Colonic mucosa (tissue), 4 donors: ENCODE measurements at regions not wholly inside any gene's neighbourhood (a gene's known extent, or its start where the extent isn't known, plus 50 kb on each side); places are given as distances from the start of the nearest gene placed in this dataset.
"Not testable (repeated sequence)": the region's sequence is repeated elsewhere in the genome, so short reads cannot be mapped to it uniquely, and the experiment has no call there.

Source experiments
- DNase-seq: peaks from one replicate; pipeline ENCODE4 v3.0.0-alpha.2; 2020
- H3K27ac ChIP-seq: fragments of 200-600 bp; one replicate; pipeline ENCODE4 v1.8.0; 2021
- H3K27me3 ChIP-seq: fragments of 200-600 bp; one replicate; pipeline ENCODE4 v1.8.0; 2021
- H3K36me3 ChIP-seq: fragments of 200-600 bp; one replicate; pipeline ENCODE4 v1.8.0; 2021
- H3K4me1 ChIP-seq: fragments of 200-600 bp; one replicate; pipeline ENCODE4 v1.8.0; 2021; ENCODE audit warnings: mild to moderate bottlenecking
- H3K4me3 ChIP-seq: fragments of 200-600 bp; one replicate; pipeline ENCODE4 v1.8.0; 2021
- H3K9ac ChIP-seq, 2 donors: one replicate each; pipeline ENCODE4 v1.7.0; 2013; ENCODE audit warnings: control low read depth in 2 of 2, low read depth in 2 of 2, low read length in 2 of 2
- H3K9me3 ChIP-seq: fragments of 200-600 bp; one replicate; pipeline ENCODE4 v1.8.0; 2021
- CTCF ChIP-seq: fragments of 200-600 bp; IDR thresholded peaks from one replicate; pipeline ENCODE4 v1.8.0; 2022; ENCODE audit warnings: antibody characterized with exemption, mild to moderate bottlenecking
- intact Hi-C: fragments of 100-400 bp; cut with DNase I; formaldehyde crosslinking; loops from one replicate; pipeline ENCODE4 v1.14.1; 2022
- donor health status: healthy.
- donor health status: DM: no; HTN: no; CAD: no.
- donor health status: DM: no; HTN: no; CAD: no.

GRCh38 chr5:126017096-126017495 is 406.1 kb upstream of the GRAMD2B start:
- TF ChIP-seq CTCF: no peak
- H3K27me3 ChIP-seq: no peaks in the 10 kb centered on the region
- no peak for DNase-seq

GRCh38 chr5:126020770-126021169 is 402.4 kb upstream of the GRAMD2B start:
- Histone ChIP-seq H3K4me3 (no peak overlapping the region), H3K9me3 (no peaks in the 10 kb centered on the region), H3K36me3 (no peaks in the 10 kb centered on the region), H3K27me3 (no peaks in the 10 kb centered on the region), H3K27ac (no peak overlapping the region), H3K4me1 (no peaks in the 10 kb centered on the region), H3K9ac (no peak overlapping the region)
- no peak for DNase-seq
- TF ChIP-seq CTCF: no peak
- intact Hi-C loops: no loop called here

More at GRCh38 chr5:126017096-126017495, 406.1 kb upstream of the GRAMD2B start:
- H3K4me1 ChIP-seq: no peaks in the 10 kb centered on the region
- H3K9ac ChIP-seq: no peak overlapping the region
- no peaks in the 10 kb centered on the region for H3K36me3 ChIP-seq
- H3K27ac ChIP-seq: no peak overlapping the region
- H3K4me3 ChIP-seq: no peak overlapping the region
- intact Hi-C loops: no loop called here
- H3K9me3 ChIP-seq: no peaks in the 10 kb centered on the region

- H3K4me3 ChIP-seq: no peak overlapping the region
- intact Hi-C loops: no loop called here
- no peaks in the 10 kb centered on the region for H3K27me3 ChIP-seq
- no peaks in the 10 kb centered on the region for H3K9me3 ChIP-seq
- TF ChIP-seq CTCF: no peak
- no peak overlapping the region for H3K9ac ChIP-seq
- no peaks in the 10 kb centered on the region for H3K36me3 ChIP-seq
- no peak for DNase-seq
- H3K27ac ChIP-seq: no peak overlapping the region
- H3K4me1 ChIP-seq: no peaks in the 10 kb centered on the region
Measured at GRCh38 chr5:126023994-126024441, 399.2 kb upstream of the GRAMD2B start.

GRCh38 chr5:126027149-126027548 is 396.1 kb upstream of the GRAMD2B start:
- intact Hi-C loops: no loop called here
- H3K4me1 ChIP-seq: no peaks in the 10 kb centered on the region
- no peak overlapping the region for H3K4me3 ChIP-seq
- H3K27me3 ChIP-seq: no peaks in the 10 kb centered on the region
- no peaks in the 10 kb centered on the region for H3K9me3 ChIP-seq
- no peak for TF ChIP-seq CTCF
- no peak overlapping the region for H3K27ac ChIP-seq
- no peaks in the 10 kb centered on the region for H3K36me3 ChIP-seq
- DNase-seq: no peak
- H3K9ac ChIP-seq: no peak overlapping the region

- Histone ChIP-seq H3K4me3 (no peak overlapping the region), H3K9me3 (no peaks in the 10 kb centered on the region), H3K9ac (no peak overlapping the region), H3K27me3 (no peaks in the 10 kb centered on the region), H3K27ac (no peak overlapping the region), H3K36me3 (no peaks in the 10 kb centered on the region), H3K4me1 (no peaks in the 10 kb centered on the region)
- intact Hi-C loops: no loop called here
- no peak for DNase-seq
- no peak for TF ChIP-seq CTCF
Measured at GRCh38 chr5:126027652-126028051, 395.6 kb upstream of the GRAMD2B start.

GRCh38 chr5:126028336-126028735 is 394.9 kb upstream of the GRAMD2B start:
- Histone ChIP-seq H3K27ac (no peak overlapping the region), H3K4me1 (no peaks in the 10 kb centered on the region), H3K9me3 (no peaks in the 10 kb centered on the region), H3K9ac (no peak overlapping the region), H3K36me3 (no peaks in the 10 kb centered on the region), H3K4me3 (no peak overlapping the region), H3K27me3 (no peaks in the 10 kb centered on the region)
- no peak for TF ChIP-seq CTCF
- intact Hi-C loops: no loop called here
- no peak for DNase-seq

GRCh38 chr5:126029282-126029681 is 393.9 kb upstream of the GRAMD2B start:
- intact Hi-C loops: not testable (repeated sequence)

More at GRCh38 chr5:126029282-126029681, 393.9 kb upstream of the GRAMD2B start:
- not testable (repeated sequence) for H3K9ac ChIP-seq, H3K4me1 ChIP-seq, H3K27me3 ChIP-seq, H3K36me3 ChIP-seq, H3K27ac ChIP-seq, DNase-seq, H3K9me3 ChIP-seq, H3K4me3 ChIP-seq
